ENCODE measurements at regions not wholly inside any gene's neighbourhood (a gene's known extent, or its start where the extent isn't known, plus 50 kb on each side); places are given as distances from the start of the nearest gene placed in this dataset.

GRCh38 chr13:89752394-89752793 lies 1595.1 kb upstream of the MIR17HG start:
- TF ChIP-seq CTCF (IDR thresholded peaks at IDR 0.05) = no peak
- no peak for TF ChIP-seq POLR2AphosphoS5 (IDR thresholded peaks at IDR 0.05)

Data from prostate gland (tissue), 2 donors.